ENCODE measurements at regions not wholly inside any gene's neighbourhood (a gene's known extent, or its start where the extent isn't known, plus 50 kb on each side); places are given as distances from the start of the nearest gene placed in this dataset.

- TF ChIP-seq CTCF (IDR thresholded peaks at IDR 0.05) (no peak), POLR2A (IDR thresholded peaks at IDR 0.05) (no peak)
These were observed 695.3 kb downstream of the SATB2 start for GRCh38 chr2:198762441-198762840.

Data from thyroid gland (tissue), 4 donors.